Stimulated activated memory B cell treated with anti-CD40 and anti-IgM and Interleukin-4, amounts not matched to agents 10 μg/mL and 1 μg/mL and 100 μg/mL, for 72 hours (primary cell): ENCODE measurements at regions not wholly inside any gene's neighbourhood (a gene's known extent, or its start where the extent isn't known, plus 50 kb on each side); places are given as distances from the start of the nearest gene placed in this dataset.
A peak's percentile ranks its signal among the peaks of the same experiment; 100 is the strongest.

Experiments used
- ATAC-seq: fragments of 150-1000 bp; cut with Tn5 transposase; 2 replicates; pipeline ENCODE4 v1.10.0; 2021
- H3K27ac Mint-ChIP-seq: one replicate; pipeline ENCODE4 v1.8.0; 2022; ENCODE audit warnings: mild to moderate bottlenecking, mixed read lengths
- H3K27me3 Mint-ChIP-seq: one replicate; pipeline ENCODE4 v1.8.0; 2022; ENCODE audit warnings: mixed read lengths
- H3K36me3 Mint-ChIP-seq: one replicate; pipeline ENCODE4 v1.8.0; 2022; ENCODE audit warnings: mixed read lengths
- H3K4me1 Mint-ChIP-seq: one replicate; pipeline ENCODE4 v1.8.0; 2022; ENCODE audit warnings: mixed read lengths
- H3K4me3 Mint-ChIP-seq: one replicate; pipeline ENCODE4 v1.8.0; 2022; ENCODE audit warnings: mild to moderate bottlenecking, moderate library complexity, mixed read lengths
- H3K9me3 Mint-ChIP-seq: one replicate; pipeline ENCODE4 v1.8.0; 2022; ENCODE audit warnings: mixed read lengths

- Mint-ChIP-seq H3K27me3 (no peaks in the 10 kb centered on the region), H3K36me3 (no peaks in the 10 kb centered on the region), H3K9me3 (no peaks in the 10 kb centered on the region), H3K27ac (no peak overlapping the region), H3K4me3 (no peak overlapping the region), H3K4me1 (peaks cover under 1% of the 10 kb centered on the region)
- no peak for ATAC-seq
Observed at GRCh38 chr20:22387452-22387851, 196.9 kb downstream of the FOXA2 start.

GRCh38 chr20:22386306-22386623 lies 198.1 kb downstream of the FOXA2 start:
- peaks cover 11% of the 10 kb centered on the region for H3K4me1 Mint-ChIP-seq
- H3K4me3 Mint-ChIP-seq = no peak overlapping the region
- H3K9me3 Mint-ChIP-seq = no peaks in the 10 kb centered on the region
- ATAC-seq = no peak
- no peaks in the 10 kb centered on the region for H3K36me3 Mint-ChIP-seq
- no peak overlapping the region for H3K27ac Mint-ChIP-seq
- H3K27me3 Mint-ChIP-seq = no peaks in the 10 kb centered on the region

- Mint-ChIP-seq H3K27me3 (no peaks in the 10 kb centered on the region), H3K36me3 (no peaks in the 10 kb centered on the region), H3K4me1 (peaks cover 11% of the 10 kb centered on the region), H3K9me3 (no peaks in the 10 kb centered on the region), H3K4me3 (no peak overlapping the region), H3K27ac (no peak overlapping the region)
- no peak for ATAC-seq
Observed at GRCh38 chr20:22385602-22386305, 198.6 kb downstream of the FOXA2 start.

- ATAC-seq = no peak
- H3K4me1 Mint-ChIP-seq = peaks cover 11% of the 10 kb centered on the region
- no peak overlapping the region for H3K27ac Mint-ChIP-seq
- no peak overlapping the region for H3K4me3 Mint-ChIP-seq
- no peaks in the 10 kb centered on the region for H3K9me3 Mint-ChIP-seq
- no peaks in the 10 kb centered on the region for H3K27me3 Mint-ChIP-seq
- H3K36me3 Mint-ChIP-seq = no peaks in the 10 kb centered on the region
Observed at GRCh38 chr20:22384978-22385377, 199.4 kb downstream of the FOXA2 start.

- Mint-ChIP-seq H3K36me3 (no peaks in the 10 kb centered on the region), H3K4me1 (peaks cover 11% of the 10 kb centered on the region), H3K27ac (no peak overlapping the region), H3K27me3 (no peaks in the 10 kb centered on the region), H3K9me3 (no peaks in the 10 kb centered on the region), H3K4me3 (no peak overlapping the region)
- ATAC-seq = no peak
Observed at GRCh38 chr20:22383156-22383555, 201.2 kb downstream of the FOXA2 start.

- H3K36me3 Mint-ChIP-seq = no peaks in the 10 kb centered on the region
- H3K27me3 Mint-ChIP-seq = no peaks in the 10 kb centered on the region
- no peaks in the 10 kb centered on the region for H3K9me3 Mint-ChIP-seq
- no peak overlapping the region for H3K27ac Mint-ChIP-seq
- ATAC-seq = peak; percentile 10
- H3K4me3 Mint-ChIP-seq = no peak overlapping the region
- H3K4me1 Mint-ChIP-seq = peaks cover 11% of the 10 kb centered on the region
Observed at GRCh38 chr20:22382742-22383141, 201.6 kb downstream of the FOXA2 start.

GRCh38 chr20:22381812-22382416 lies 202.5 kb downstream of the FOXA2 start:
- no peak for ATAC-seq
- no peaks in the 10 kb centered on the region for H3K36me3 Mint-ChIP-seq
- peaks cover 11% of the 10 kb centered on the region for H3K4me1 Mint-ChIP-seq
- H3K9me3 Mint-ChIP-seq = no peaks in the 10 kb centered on the region
- H3K27ac Mint-ChIP-seq = no peak overlapping the region
- no peaks in the 10 kb centered on the region for H3K27me3 Mint-ChIP-seq
- no peak overlapping the region for H3K4me3 Mint-ChIP-seq

GRCh38 chr20:22379472-22379871 lies 204.9 kb downstream of the FOXA2 start:
- no peaks in the 10 kb centered on the region for H3K9me3 Mint-ChIP-seq
- H3K36me3 Mint-ChIP-seq = no peaks in the 10 kb centered on the region
- H3K27me3 Mint-ChIP-seq = no peaks in the 10 kb centered on the region
- no peak overlapping the region for H3K27ac Mint-ChIP-seq
- no peak overlapping the region for H3K4me3 Mint-ChIP-seq
- peaks cover 11% of the 10 kb centered on the region for H3K4me1 Mint-ChIP-seq
- ATAC-seq = no peak

GRCh38 chr20:22374678-22375590 lies 209.4 kb downstream of the FOXA2 start:
- no peak for ATAC-seq
- H3K9me3 Mint-ChIP-seq = no peaks in the 10 kb centered on the region
- H3K27me3 Mint-ChIP-seq = no peaks in the 10 kb centered on the region
- H3K4me1 Mint-ChIP-seq = peaks cover 18% of the 10 kb centered on the region
- no peak overlapping the region for H3K4me3 Mint-ChIP-seq
- no peaks in the 10 kb centered on the region for H3K36me3 Mint-ChIP-seq
- H3K27ac Mint-ChIP-seq = no peak overlapping the region

GRCh38 chr20:22374066-22374465 lies 210.3 kb downstream of the FOXA2 start:
- H3K27ac Mint-ChIP-seq = no peak overlapping the region
- no peaks in the 10 kb centered on the region for H3K9me3 Mint-ChIP-seq
- no peak overlapping the region for H3K4me3 Mint-ChIP-seq
- no peaks in the 10 kb centered on the region for H3K27me3 Mint-ChIP-seq
- no peaks in the 10 kb centered on the region for H3K36me3 Mint-ChIP-seq
- no peak for ATAC-seq
- H3K4me1 Mint-ChIP-seq = peaks cover 18% of the 10 kb centered on the region

GRCh38 chr20:22373164-22373895 lies 211.0 kb downstream of the FOXA2 start:
- ATAC-seq = no peak
- H3K9me3 Mint-ChIP-seq = no peaks in the 10 kb centered on the region
- no peaks in the 10 kb centered on the region for H3K36me3 Mint-ChIP-seq

GRCh38 chr20:22371843-22372242 lies 212.5 kb downstream of the FOXA2 start:
- H3K9me3 Mint-ChIP-seq = no peaks in the 10 kb centered on the region
- H3K36me3 Mint-ChIP-seq = no peaks in the 10 kb centered on the region
- H3K4me3 Mint-ChIP-seq = no peak overlapping the region
- ATAC-seq = peak; percentile 89
- no peaks in the 10 kb centered on the region for H3K27me3 Mint-ChIP-seq
- H3K4me1 Mint-ChIP-seq = peaks cover 32% of the 10 kb centered on the region
- H3K27ac Mint-ChIP-seq = no peak overlapping the region

More at GRCh38 chr20:22373164-22373895, 211.0 kb downstream of the FOXA2 start:
- H3K27me3 Mint-ChIP-seq = no peaks in the 10 kb centered on the region
- no peak overlapping the region for H3K4me3 Mint-ChIP-seq
- H3K27ac Mint-ChIP-seq = no peak overlapping the region
- peaks cover 24% of the 10 kb centered on the region for H3K4me1 Mint-ChIP-seq

- Mint-ChIP-seq H3K4me3 (no peak overlapping the region), H3K4me1 (peaks cover 32% of the 10 kb centered on the region), H3K27me3 (no peaks in the 10 kb centered on the region), H3K27ac (no peak overlapping the region), H3K36me3 (no peaks in the 10 kb centered on the region), H3K9me3 (no peaks in the 10 kb centered on the region)
- ATAC-seq = no peak
Observed at GRCh38 chr20:22370137-22370536, 214.2 kb downstream of the FOXA2 start.

GRCh38 chr20:22369100-22369499 lies 215.3 kb downstream of the FOXA2 start:
- Mint-ChIP-seq H3K4me1 (peaks cover 32% of the 10 kb centered on the region), H3K9me3 (peaks cover under 1% of the 10 kb centered on the region), H3K4me3 (no peak overlapping the region), H3K27me3 (no peaks in the 10 kb centered on the region), H3K36me3 (no peaks in the 10 kb centered on the region), H3K27ac (no peak overlapping the region)
- ATAC-seq = no peak

GRCh38 chr20:22368235-22368634 lies 216.1 kb downstream of the FOXA2 start:
- Mint-ChIP-seq H3K4me3 (no peak overlapping the region), H3K36me3 (no peaks in the 10 kb centered on the region), H3K4me1 (peaks cover 26% of the 10 kb centered on the region), H3K27ac (no peak overlapping the region), H3K27me3 (no peaks in the 10 kb centered on the region), H3K9me3 (peaks cover 6% of the 10 kb centered on the region)
- ATAC-seq = no peak
